CD14-positive monocyte (primary cell): ENCODE measurements at regions not wholly inside any gene's neighbourhood (a gene's known extent, or its start where the extent isn't known, plus 50 kb on each side); places are given as distances from the start of the nearest gene placed in this dataset.
"Not testable (repeated sequence)": the region's sequence is repeated elsewhere in the genome, so short reads cannot be mapped to it uniquely, and the experiment has no call there.

ENCODE experiments used
- DNase-seq, 3 donors: peaks; one replicate each; pipeline ENCODE4 v3.0.0-alpha.2; 2011 to 2022
- H2AFZ ChIP-seq: 2 replicates; pipeline ENCODE4 v1.6.0; 2012; ENCODE audit warnings: mild to moderate bottlenecking, low read depth, low read length, inconsistent platforms; ENCODE audit not compliant: insufficient read depth, poor library complexity, severe bottlenecking
- H3K27ac ChIP-seq, 2 donors: 1 replicate in 1 of 2; 2 replicates in 1 of 2; pipeline ENCODE4 v1.5.1; 2012 to 2013; ENCODE audit warnings: low read length in 2 of 2, control low read depth in 1 of 2, inconsistent platforms in 1 of 2, low read depth in 1 of 2, mild to moderate bottlenecking in 1 of 2
- H3K27me3 ChIP-seq, 2 donors: one replicate each; pipeline versions ENCODE4 v1.6.0 to v1.6.1; 2011 to 2013; ENCODE audit warnings: low read length in 2 of 2; ENCODE audit not compliant: control insufficient read depth in 2 of 2, insufficient read depth in 2 of 2
- H3K36me3 ChIP-seq, 2 donors: replicated peaks in 1 of 2; 1 replicate in 1 of 2; 2 replicates in 1 of 2; pipeline versions ENCODE4 v1.5.1 to v1.6.1; 2012 to 2013; ENCODE audit warnings: low read length in 2 of 2, control low read depth in 1 of 2, inconsistent platforms in 1 of 2, mild to moderate bottlenecking in 1 of 2; ENCODE audit not compliant: insufficient read depth in 2 of 2, control insufficient read depth in 1 of 2
- H3K4me1 ChIP-seq, 2 donors: 1 replicate in 1 of 2; 2 replicates in 1 of 2; pipeline versions ENCODE4 v1.5.1 to v1.6.1; 2012 to 2013; ENCODE audit warnings: low read length in 2 of 2, control low read depth in 1 of 2, inconsistent platforms in 1 of 2, mild to moderate bottlenecking in 1 of 2, moderate library complexity in 1 of 2; ENCODE audit not compliant: insufficient read depth in 2 of 2, control insufficient read depth in 1 of 2
- H3K4me2 ChIP-seq: replicated peaks from 2 replicates; pipeline ENCODE3; 2012; ENCODE audit warnings: low read length, moderate library complexity, mild to moderate bottlenecking; ENCODE audit not compliant: poor library complexity, severe bottlenecking; ENCODE audit errors: extremely low read depth
- H3K4me3 ChIP-seq, 3 experiments: fragments of 200-600 bp in 1 of 3; sonication (generic) in 1 of 3; replicated peaks in 1 of 3; 1 replicate in 2 of 3; 2 replicates in 1 of 3; pipeline ENCODE4 v1.5.1; 2011 to 2013; ENCODE audit warnings: low read length in 3 of 3, mild to moderate bottlenecking in 3 of 3, control low read depth in 2 of 3, low read depth in 2 of 3, inconsistent platforms in 1 of 3, moderate library complexity in 1 of 3
- H3K79me2 ChIP-seq: 2 replicates; pipeline ENCODE4 v1.6.0; 2012; ENCODE audit warnings: mild to moderate bottlenecking, control low read depth, inconsistent platforms, low read length, moderate library complexity; ENCODE audit not compliant: insufficient read depth
- H3K9ac ChIP-seq: 2 replicates; pipeline ENCODE4 v1.6.0; 2017; ENCODE audit warnings: low read length, mild to moderate bottlenecking; ENCODE audit not compliant: insufficient read depth, poor library complexity, severe bottlenecking
- H3K9me3 ChIP-seq, 2 donors: replicated peaks in 1 of 2; 1 replicate in 1 of 2; 2 replicates in 1 of 2; pipeline versions ENCODE4 v1.5.1 to v1.6.1; 2012 to 2013; ENCODE audit warnings: low read length in 2 of 2, control low read depth in 1 of 2; ENCODE audit not compliant: control insufficient read depth in 1 of 2, insufficient read depth in 1 of 2
- H4K20me1 ChIP-seq: 2 replicates; pipeline ENCODE4 v1.6.0; 2012; ENCODE audit warnings: mild to moderate bottlenecking, low read length, control low read depth, moderate library complexity; ENCODE audit not compliant: insufficient read depth
- H3K27ac Mint-ChIP-seq, 7 donors: one replicate each; pipeline ENCODE4 v1.8.0; 2020; ENCODE audit warnings: mild to moderate bottlenecking in 7 of 7, mixed read lengths in 7 of 7, moderate library complexity in 6 of 7, inconsistent platforms in 2 of 7
- H3K27me3 Mint-ChIP-seq, 3 donors: one replicate each; pipeline ENCODE4 v1.8.0; 2021 to 2022; ENCODE audit warnings: low read depth in 3 of 3, mild to moderate bottlenecking in 3 of 3, mixed read lengths in 3 of 3, moderate library complexity in 3 of 3, inconsistent platforms in 1 of 3
- H3K36me3 Mint-ChIP-seq, 2 donors: one replicate each; pipeline ENCODE4 v1.8.0; 2020; ENCODE audit warnings: mixed read lengths in 2 of 2, inconsistent platforms in 1 of 2, mild to moderate bottlenecking in 1 of 2
- H3K4me1 Mint-ChIP-seq: one replicate; pipeline ENCODE4 v1.8.0; 2020; ENCODE audit warnings: mild to moderate bottlenecking, mixed read lengths
- H3K4me3 Mint-ChIP-seq, 2 donors: one replicate each; pipeline ENCODE4 v1.8.0; 2020; ENCODE audit warnings: mild to moderate bottlenecking in 2 of 2, mixed read lengths in 2 of 2, moderate library complexity in 1 of 2
- H3K9me3 Mint-ChIP-seq, 7 donors: one replicate each; pipeline ENCODE4 v1.8.0; 2020 to 2022; ENCODE audit warnings: mixed read lengths in 7 of 7, mild to moderate bottlenecking in 6 of 7, moderate library complexity in 6 of 7, inconsistent platforms in 2 of 7
- CTCF ChIP-seq: fragments of 200-600 bp; IDR thresholded peaks from one replicate; pipeline ENCODE4 v1.8.0; 2022; ENCODE audit warnings: antibody characterized with exemption, mild to moderate bottlenecking
- WGBS: methylation state at CpG from one replicate; pipeline ENCODE4 v1.1.5; 2013; ENCODE audit warnings: missing lambda C conversion rate; ENCODE audit not compliant: insufficient coverage; 5-methylcytosine and 5-hydroxymethylcytosine counted together
- intact Hi-C, 2 donors: fragments of 100-400 bp; cut with micrococcal nuclease; formaldehyde crosslinking; loops; one replicate each; pipeline versions ENCODE4 v1.15.0 to v1.15.1; 2023

- no peak for DNase-seq
- Mint-ChIP-seq H3K4me1 (no peaks in the 10 kb centered on the region), H3K27ac (no peak overlapping the region), H3K27me3 (peaks cover 0 to 1% (median 0%) of the 10 kb centered on the region in 3 donors), H3K4me3 (no peak overlapping the region), H3K36me3 (no peaks in the 10 kb centered on the region), H3K9me3 (peaks cover 37 to 72% (median 53%) of the 10 kb centered on the region in 7 donors)
- Histone ChIP-seq H3K79me2 (no peaks in the 10 kb centered on the region), H3K9ac (no peak overlapping the region), H3K9me3 (peaks cover 35 to 36% of the 10 kb centered on the region in 2 donors), H3K27me3 (no peaks in the 10 kb centered on the region), H3K27ac (no peak overlapping the region), H3K4me2 (no peak overlapping the region), H3K4me1 (no peaks in the 10 kb centered on the region), H3K36me3 (no peaks in the 10 kb centered on the region), H3K4me3 (no peak overlapping the region), H4K20me1 (no peaks in the 10 kb centered on the region), H2AFZ (no peak overlapping the region)
- intact Hi-C loops, result no loop called here
- WGBS, result 95% methylated on average over 5 of the region's 6 CpGs
- TF ChIP-seq CTCF, result no peak
Observed at GRCh38 chr19:27859689-27860088, 1353.3 kb downstream of the UQCRFS1 start.

GRCh38 chr19:27858981-27859581, 1353.9 kb downstream of the UQCRFS1 start:
- 90% methylated on average over 5 of the region's 7 CpGs for WGBS
- intact Hi-C loops, result no loop called here
- Histone ChIP-seq H3K4me2 (no peak overlapping the region), H3K79me2 (no peaks in the 10 kb centered on the region), H3K9ac (no peak overlapping the region), H3K4me1 (no peaks in the 10 kb centered on the region), H3K27ac (no peak overlapping the region), H3K36me3 (no peaks in the 10 kb centered on the region), H3K27me3 (no peaks in the 10 kb centered on the region), H3K4me3 (no peak overlapping the region), H4K20me1 (no peaks in the 10 kb centered on the region), H2AFZ (no peak overlapping the region), H3K9me3 (peaks cover 35 to 36% of the 10 kb centered on the region in 2 donors)
- H3K36me3 Mint-ChIP-seq, result no peaks in the 10 kb centered on the region
- H3K4me1 Mint-ChIP-seq, result no peaks in the 10 kb centered on the region
- TF ChIP-seq CTCF, result no peak
- no peak overlapping the region for H3K27ac Mint-ChIP-seq
- DNase-seq, result no peak
- H3K9me3 Mint-ChIP-seq, result peaks cover 36 to 77% (median 57%) of the 10 kb centered on the region in 7 donors
- peaks cover 0 to 1% (median 0%) of the 10 kb centered on the region in 3 donors for H3K27me3 Mint-ChIP-seq
- H3K4me3 Mint-ChIP-seq, result no peak overlapping the region

GRCh38 chr19:27852931-27853330, 1360.0 kb downstream of the UQCRFS1 start:
- H3K27ac Mint-ChIP-seq, result not testable (repeated sequence)

More at GRCh38 chr19:27852931-27853330, 1360.0 kb downstream of the UQCRFS1 start:
- H2AFZ ChIP-seq, intact Hi-C loops, H3K27me3 ChIP-seq, H3K36me3 Mint-ChIP-seq, H3K27ac ChIP-seq, H4K20me1 ChIP-seq, H3K79me2 ChIP-seq, H3K4me1 ChIP-seq, H3K36me3 ChIP-seq, H3K4me3 Mint-ChIP-seq, H3K4me2 ChIP-seq, H3K4me1 Mint-ChIP-seq, H3K27me3 Mint-ChIP-seq, H3K4me3 ChIP-seq, DNase-seq, H3K9ac ChIP-seq: not testable (repeated sequence)
- 92% methylated on average over 7 of the region's 7 CpGs for WGBS
- peaks cover 34 to 70% (median 58%) of the 10 kb centered on the region in 7 donors for H3K9me3 Mint-ChIP-seq
- peaks cover 48 to 59% of the 10 kb centered on the region in 2 donors for H3K9me3 ChIP-seq
